ENCODE measurements at regions not wholly inside any gene's neighbourhood (a gene's known extent, or its start where the extent isn't known, plus 50 kb on each side); places are given as distances from the start of the nearest gene placed in this dataset.

GRCh38 chr13:90385781-90386489 is 961.6 kb upstream of the MIR17HG start:
- Histone ChIP-seq H3K4me3 (ENCODE audit: low read depth in 1 of 3, low read length in 3 of 3) (no peak overlapping the region), H3K9ac (ENCODE audit: low read depth in 1 of 2, low read length in 2 of 2) (no peak overlapping the region), H3K36me3 (ENCODE audit: control insufficient read depth in 4 of 4, insufficient read depth in 3 of 4, low read depth in 1 of 4, low read length in 3 of 4) (no peaks in the 10 kb centered on the region), H3K27ac (ENCODE audit: low read depth in 1 of 2, low read length in 2 of 2) (no peak overlapping the region), H3K4me1 (ENCODE audit: control insufficient read depth in 4 of 4, insufficient read depth in 4 of 4, low read length in 3 of 4) (no peaks in the 10 kb centered on the region), H3K9me3 (ENCODE audit: control insufficient read depth in 4 of 4, low read length in 3 of 4) (peaks cover 0 to 3% (median 0%) of the 10 kb centered on the region in 4 donors), H3K27me3 (ENCODE audit: control insufficient read depth in 4 of 4, insufficient read depth in 4 of 4, low read length in 3 of 4) (no peaks in the 10 kb centered on the region)
- TF ChIP-seq NR2F2 (IDR thresholded peaks at IDR 0.05) (no peak), HNF4A (conservative IDR thresholded peaks at IDR 0.05) (no peak), FOXA1 (IDR thresholded peaks at IDR 0.05) (no peak), ATF3 (IDR thresholded peaks at IDR 0.05) (no peak), CTCF (IDR thresholded peaks at IDR 0.05; ENCODE audit: low read depth, low read length, missing input control) (no peak), REST (IDR thresholded peaks at IDR 0.05) (no peak), JUND (IDR thresholded peaks at IDR 0.05) (no peak), TAF1 (conservative IDR thresholded peaks at IDR 0.05) (no peak), FOXA2 (IDR thresholded peaks at IDR 0.05) (no peak), YY1 (IDR thresholded peaks at IDR 0.05) (no peak), EGR1 (IDR thresholded peaks at IDR 0.05; ENCODE audit: low read depth in 2 of 2) (no peak), RAD21 (IDR thresholded peaks at IDR 0.05) (no peak)
- no peak for DNase-seq (ENCODE audit: low spot score)
- 85% methylated on average over 4 of the region's 4 CpGs for WGBS

GRCh38 chr13:90388887-90389452 is 958.5 kb upstream of the MIR17HG start:
- H3K9ac ChIP-seq (ENCODE audit: low read depth in 1 of 2, low read length in 2 of 2) = no peak overlapping the region
- H3K9me3 ChIP-seq (ENCODE audit: control insufficient read depth in 4 of 4, low read length in 3 of 4) = peaks cover 0 to 3% (median 0%) of the 10 kb centered on the region in 4 donors
- H3K4me3 ChIP-seq (ENCODE audit: low read depth in 1 of 3, low read length in 3 of 3) = no peak overlapping the region
- no peak for DNase-seq (ENCODE audit: low spot score)
- no peaks in the 10 kb centered on the region for H3K27me3 ChIP-seq (ENCODE audit: control insufficient read depth in 4 of 4, insufficient read depth in 4 of 4, low read length in 3 of 4)
- 81% methylated on average over 2 of the region's 2 CpGs for WGBS
- no peak overlapping the region for H3K27ac ChIP-seq (ENCODE audit: low read depth in 1 of 2, low read length in 2 of 2)
- H3K4me1 ChIP-seq (ENCODE audit: control insufficient read depth in 4 of 4, insufficient read depth in 4 of 4, low read length in 3 of 4) = no peaks in the 10 kb centered on the region
- no peaks in the 10 kb centered on the region for H3K36me3 ChIP-seq (ENCODE audit: control insufficient read depth in 4 of 4, insufficient read depth in 3 of 4, low read depth in 1 of 4, low read length in 3 of 4)
- TF ChIP-seq HNF4A (conservative IDR thresholded peaks at IDR 0.05) (no peak), ATF3 (IDR thresholded peaks at IDR 0.05) (no peak), NR2F2 (IDR thresholded peaks at IDR 0.05) (no peak), EGR1 (IDR thresholded peaks at IDR 0.05; ENCODE audit: low read depth in 2 of 2) (no peak), CTCF (IDR thresholded peaks at IDR 0.05; ENCODE audit: low read depth, low read length, missing input control) (no peak), MAX (IDR thresholded peaks at IDR 0.05) (no peak), FOXA2 (IDR thresholded peaks at IDR 0.05) (no peak), FOXA1 (IDR thresholded peaks at IDR 0.05) (no peak), RAD21 (IDR thresholded peaks at IDR 0.05) (no peak), RXRA (IDR thresholded peaks at IDR 0.05) (no peak), HNF4G (IDR thresholded peaks at IDR 0.05) (no peak), ZBTB33 (IDR thresholded peaks at IDR 0.05) (no peak)

Measured in liver (tissue), 8 donors.